Activated CD4-positive, alpha-beta memory T cell treated with anti-CD3 and anti-CD28 coated beads, Interleukin-2, amount 10 ng/mL, durations not matched to agents 7 days and 5 days (primary cell): ENCODE measurements at regions not wholly inside any gene's neighbourhood (a gene's known extent, or its start where the extent isn't known, plus 50 kb on each side); places are given as distances from the start of the nearest gene placed in this dataset.

ENCODE experiments used
- CTCF ChIA-PET: fragments of 350-600 bp; sonication (Branson Sonifier 250); formaldehyde crosslinking; loops from one replicate; lab custom pipeline; 2021; ENCODE audit warnings: antibody characterized with exemption, inconsistent platforms; lab: Charles Lee
- POLR2A ChIA-PET: fragments of 350-600 bp; sonication (Branson Sonifier 250); formaldehyde crosslinking; loops from one replicate; lab custom pipeline; 2021; ENCODE audit warnings: antibody characterized with exemption; lab: Charles Lee
- DNase-seq: peaks from one replicate; pipeline ENCODE4 v3.0.0-alpha.2; 2020
- H3K27ac Mint-ChIP-seq: one replicate; pipeline ENCODE4 v1.8.0; 2021; ENCODE audit warnings: mild to moderate bottlenecking, mixed read lengths
- H3K27me3 Mint-ChIP-seq: one replicate; pipeline ENCODE4 v1.8.0; 2021; ENCODE audit warnings: mixed read lengths
- H3K36me3 Mint-ChIP-seq: one replicate; pipeline ENCODE4 v1.8.0; 2021; ENCODE audit warnings: low read depth, mixed read lengths
- H3K4me1 Mint-ChIP-seq: one replicate; pipeline ENCODE4 v1.8.0; 2021; ENCODE audit warnings: mixed read lengths
- H3K4me3 Mint-ChIP-seq: one replicate; pipeline ENCODE4 v1.8.0; 2021; ENCODE audit warnings: mild to moderate bottlenecking, mixed read lengths
- H3K9me3 Mint-ChIP-seq: one replicate; pipeline ENCODE4 v1.8.0; 2021; ENCODE audit warnings: mixed read lengths

- Mint-ChIP-seq H3K9me3 (no peaks in the 10 kb centered on the region), H3K4me3 (no peak overlapping the region), H3K27ac (no peak overlapping the region), H3K4me1 (peaks cover 10% of the 10 kb centered on the region), H3K27me3 (no peaks in the 10 kb centered on the region), H3K36me3 (no peaks in the 10 kb centered on the region)
- POLR2A ChIA-PET: no interaction called here
- CTCF ChIA-PET: no interaction called here
- no peak for DNase-seq
These were observed 149.0 kb upstream of the SGK1 start for GRCh38 chr6:134466771-134467525.

DNA sequence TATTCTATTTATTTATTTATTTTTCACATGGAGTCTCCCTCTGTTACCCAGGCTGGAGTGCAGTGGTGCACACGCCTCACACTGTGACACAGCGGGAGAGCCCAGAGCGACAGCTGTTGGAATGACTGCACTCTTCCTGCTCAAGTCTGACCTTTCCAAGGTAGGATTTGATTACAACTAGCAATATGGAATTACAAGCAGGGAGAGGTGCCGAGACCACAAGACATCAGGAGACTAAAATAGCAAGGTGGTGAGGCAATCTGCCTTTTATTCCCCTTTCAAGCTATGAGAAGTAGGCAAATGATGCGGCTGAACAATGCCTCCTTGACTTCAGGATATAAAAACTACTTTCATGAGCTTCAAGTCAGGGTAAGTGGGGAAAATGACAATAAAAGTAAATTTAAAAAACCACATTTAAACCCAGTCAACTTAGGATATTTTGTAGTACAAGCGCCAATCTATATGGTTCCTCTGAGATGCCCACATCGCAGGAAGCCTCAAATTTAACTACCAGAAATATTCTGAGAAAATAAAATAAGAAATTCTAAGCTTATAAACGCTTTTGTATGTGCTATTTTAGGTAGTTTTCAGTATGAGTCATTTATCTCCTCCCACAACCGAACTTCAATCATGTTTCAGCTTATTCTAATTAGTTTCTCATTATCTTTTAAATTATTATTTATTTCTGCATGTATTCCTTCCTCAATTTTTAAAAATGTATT is 146.9 kb upstream of the SGK1 start:
- Mint-ChIP-seq H3K9me3 (peaks cover 2% of the 10 kb centered on the region), H3K27me3 (no peaks in the 10 kb centered on the region), H3K36me3 (no peaks in the 10 kb centered on the region), H3K4me1 (peaks cover 10% of the 10 kb centered on the region), H3K27ac (no peak overlapping the region), H3K4me3 (no peak overlapping the region)
- ChIA-PET POLR2A (interaction anchor here (1.9 to 2.1 kb wide), 2 partner anchors 26 to 28 kb away, joined by 4 to 6 read pairs; no protein-coding TSS in a partner anchor), CTCF (interaction anchor here (1.5 kb wide), 1 partner anchor 285 kb away, joined by 5 read pairs; no protein-coding TSS in a partner anchor)
- DNase-seq: no peak

DNA sequence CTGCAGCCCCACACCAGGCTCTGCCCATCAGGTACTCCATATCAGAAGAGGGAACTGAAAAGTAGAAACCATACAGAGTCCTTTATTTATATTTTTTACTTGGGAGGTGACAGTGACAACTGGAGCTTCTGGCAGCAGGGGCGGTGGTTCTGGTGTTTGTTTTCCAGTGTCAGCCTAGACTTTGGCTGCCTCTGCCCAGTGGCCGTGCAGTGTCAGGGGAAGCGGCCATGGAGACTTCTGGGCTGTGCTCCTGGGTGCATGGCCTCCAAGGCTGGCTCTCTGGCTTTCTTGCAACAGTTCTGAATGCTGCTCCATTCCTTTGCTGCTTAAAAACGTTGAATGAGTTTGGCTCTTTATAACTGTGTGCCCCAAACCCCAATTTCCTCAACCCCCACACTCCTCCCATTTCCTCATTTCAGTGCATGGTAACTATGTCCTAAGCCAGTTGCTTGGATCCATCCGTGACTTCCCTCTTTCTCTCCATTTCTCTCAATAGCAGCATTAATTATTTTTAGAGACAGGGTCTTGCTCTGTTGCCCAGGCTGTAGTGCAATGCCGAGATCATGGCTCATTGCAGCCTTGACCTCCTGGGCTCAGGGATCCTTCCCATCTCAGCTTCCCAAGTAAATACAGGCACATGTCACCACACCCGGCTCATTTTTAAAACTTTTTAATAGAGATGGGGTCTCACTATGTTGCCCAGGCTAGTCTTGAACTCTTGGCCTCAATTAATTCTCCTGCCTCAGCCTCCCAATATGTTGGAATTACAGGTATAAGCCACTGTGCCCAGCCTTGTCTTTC is 141.1 kb upstream of the SGK1 start:
- H3K9me3 Mint-ChIP-seq: peaks cover 2% of the 10 kb centered on the region
- no peaks in the 10 kb centered on the region for H3K27me3 Mint-ChIP-seq
- ChIA-PET CTCF (no interaction called here), POLR2A (no interaction called here)
- peaks cover 7% of the 10 kb centered on the region for H3K4me1 Mint-ChIP-seq
- no peak overlapping the region for H3K27ac Mint-ChIP-seq
- no peak overlapping the region for H3K4me3 Mint-ChIP-seq
- no peak for DNase-seq
- no peaks in the 10 kb centered on the region for H3K36me3 Mint-ChIP-seq

DNA sequence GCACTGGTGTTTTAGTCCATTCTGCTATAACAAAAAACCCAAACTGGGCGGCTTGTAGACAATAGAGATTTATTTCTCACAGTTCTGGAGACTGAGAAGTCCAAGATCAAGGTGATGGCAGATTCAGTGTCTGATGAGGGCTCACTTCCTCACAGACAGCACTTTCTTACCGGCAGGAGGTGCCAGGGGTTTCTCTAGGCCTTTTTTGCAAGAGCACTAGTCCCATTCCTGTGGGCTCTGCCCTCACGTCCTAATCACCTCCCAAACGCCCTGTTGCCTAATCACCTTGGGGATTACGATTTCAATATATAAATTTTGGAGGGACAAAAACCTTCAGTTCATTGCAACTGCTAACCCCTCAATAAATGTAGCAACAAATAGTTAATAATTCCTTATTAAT is 140.0 kb upstream of the SGK1 start:
- ChIA-PET CTCF (no interaction called here), POLR2A (no interaction called here)
- DNase-seq: no peak
- Mint-ChIP-seq H3K4me3 (no peak overlapping the region), H3K4me1 (peaks cover 7% of the 10 kb centered on the region), H3K27me3 (no peaks in the 10 kb centered on the region), H3K36me3 (no peaks in the 10 kb centered on the region), H3K27ac (no peak overlapping the region), H3K9me3 (peaks cover 2% of the 10 kb centered on the region)

- CTCF ChIA-PET: interaction anchor here (0.7 to 1.3 kb wide), 3 partner anchors 185 to 502 kb away, joined by 3 read pairs; no protein-coding TSS in a partner anchor
- Mint-ChIP-seq H3K27ac (no peak overlapping the region), H3K36me3 (no peaks in the 10 kb centered on the region), H3K9me3 (peaks cover 2% of the 10 kb centered on the region), H3K4me3 (no peak overlapping the region), H3K4me1 (peaks cover 9% of the 10 kb centered on the region), H3K27me3 (no peaks in the 10 kb centered on the region)
- POLR2A ChIA-PET: no interaction called here
- DNase-seq: peak; percentile 39
These were observed 138.3 kb upstream of the SGK1 start for GRCh38 chr6:134456226-134456625.

GRCh38 chr6:134455319-134455718 is 137.4 kb upstream of the SGK1 start:
- Mint-ChIP-seq H3K36me3 (no peaks in the 10 kb centered on the region), H3K27ac (no peak overlapping the region), H3K9me3 (no peaks in the 10 kb centered on the region), H3K27me3 (no peaks in the 10 kb centered on the region), H3K4me3 (no peak overlapping the region), H3K4me1 (peaks cover 9% of the 10 kb centered on the region)
- DNase-seq: no peak
- POLR2A ChIA-PET: no interaction called here
- CTCF ChIA-PET: interaction anchor here (1.0 to 1.3 kb wide), 2 partner anchors 185 to 281 kb away, joined by 3 read pairs; no protein-coding TSS in a partner anchor

DNA sequence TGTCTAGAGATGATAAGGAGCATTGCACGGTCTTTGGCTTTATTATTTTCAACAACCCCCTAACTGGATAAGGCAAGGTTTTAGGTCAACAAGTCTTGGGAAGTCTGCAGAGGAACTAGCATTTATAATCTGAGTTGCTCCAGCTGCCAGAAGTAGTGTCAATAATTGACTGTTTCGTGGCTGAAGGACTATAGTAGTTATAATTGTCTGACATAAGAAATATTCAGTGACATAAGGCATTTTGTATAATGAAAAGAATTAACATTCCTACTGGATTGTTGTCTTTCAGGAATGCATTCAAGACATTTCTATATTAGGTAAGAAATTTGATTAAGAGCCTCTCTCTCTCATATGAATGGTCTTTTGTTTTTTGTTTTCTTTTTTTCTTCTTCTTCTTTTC is 136.9 kb upstream of the SGK1 start:
- no peak for DNase-seq
- no peaks in the 10 kb centered on the region for H3K9me3 Mint-ChIP-seq
- no peaks in the 10 kb centered on the region for H3K27me3 Mint-ChIP-seq
- H3K36me3 Mint-ChIP-seq: no peaks in the 10 kb centered on the region
- CTCF ChIA-PET: interaction anchor here (1.1 kb wide), 1 partner anchor 343 kb away, joined by 3 read pairs; no protein-coding TSS in a partner anchor
- H3K4me1 Mint-ChIP-seq: peaks cover 9% of the 10 kb centered on the region
- no peak overlapping the region for H3K4me3 Mint-ChIP-seq
- H3K27ac Mint-ChIP-seq: no peak overlapping the region
- POLR2A ChIA-PET: no interaction called here

GRCh38 chr6:134453792-134454510 is 136.0 kb upstream of the SGK1 start:
- H3K4me3 Mint-ChIP-seq: no peak overlapping the region
- DNase-seq: no peak
- CTCF ChIA-PET: interaction anchor here (1.1 kb wide), 1 partner anchor 342 kb away, joined by 3 read pairs; no protein-coding TSS in a partner anchor
- H3K4me1 Mint-ChIP-seq: peaks cover 9% of the 10 kb centered on the region
- POLR2A ChIA-PET: no interaction called here
- no peak overlapping the region for H3K27ac Mint-ChIP-seq
- H3K27me3 Mint-ChIP-seq: no peaks in the 10 kb centered on the region
- no peaks in the 10 kb centered on the region for H3K36me3 Mint-ChIP-seq
- no peaks in the 10 kb centered on the region for H3K9me3 Mint-ChIP-seq

DNA sequence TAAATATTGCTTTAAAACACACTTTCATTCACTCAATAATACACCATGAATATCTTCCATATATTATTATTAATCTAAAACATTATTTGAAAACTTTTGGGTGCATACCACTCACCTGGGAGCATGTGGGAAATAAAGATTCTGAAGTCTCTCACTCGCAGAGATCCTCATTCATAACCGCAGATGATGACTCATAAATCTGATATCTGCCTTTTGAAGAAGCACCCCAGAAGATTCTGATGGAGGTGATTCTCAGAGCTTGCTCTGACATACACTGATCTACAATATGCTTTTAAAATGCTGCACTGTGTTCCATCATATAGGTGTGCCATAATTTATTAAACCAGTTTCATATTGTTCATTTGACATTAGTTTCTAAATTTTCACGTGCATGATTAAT is 135.0 kb upstream of the SGK1 start:
- no peak overlapping the region for H3K4me3 Mint-ChIP-seq
- no peaks in the 10 kb centered on the region for H3K27me3 Mint-ChIP-seq
- H3K4me1 Mint-ChIP-seq: peaks cover 9% of the 10 kb centered on the region
- DNase-seq: no peak
- CTCF ChIA-PET: no interaction called here
- POLR2A ChIA-PET: no interaction called here
- H3K27ac Mint-ChIP-seq: no peak overlapping the region
- H3K36me3 Mint-ChIP-seq: no peaks in the 10 kb centered on the region
- no peaks in the 10 kb centered on the region for H3K9me3 Mint-ChIP-seq

- H3K36me3 Mint-ChIP-seq: no peaks in the 10 kb centered on the region
- no peak overlapping the region for H3K4me3 Mint-ChIP-seq
- no peak overlapping the region for H3K27ac Mint-ChIP-seq
- peaks cover 17% of the 10 kb centered on the region for H3K4me1 Mint-ChIP-seq
- H3K9me3 Mint-ChIP-seq: no peaks in the 10 kb centered on the region
- no peaks in the 10 kb centered on the region for H3K27me3 Mint-ChIP-seq
- no peak for DNase-seq
- ChIA-PET POLR2A (no interaction called here), CTCF (interaction anchor here (0.6 kb wide), 1 partner anchor 52 kb away, joined by 3 read pairs; no protein-coding TSS in a partner anchor)
These were observed 133.6 kb upstream of the SGK1 start for GRCh38 chr6:134451529-134451928.

GRCh38 chr6:134449781-134450180 is 131.9 kb upstream of the SGK1 start:
- CTCF ChIA-PET: interaction anchor here (0.6 kb wide), 1 partner anchor 77 kb away, joined by 3 read pairs; no protein-coding TSS in a partner anchor
- Mint-ChIP-seq H3K36me3 (no peaks in the 10 kb centered on the region), H3K9me3 (no peaks in the 10 kb centered on the region)

GRCh38 chr6:134449004-134449403 is 131.1 kb upstream of the SGK1 start:
- Mint-ChIP-seq H3K9me3 (no peaks in the 10 kb centered on the region), H3K4me3 (no peak overlapping the region), H3K4me1 (peaks cover 11% of the 10 kb centered on the region), H3K27me3 (no peaks in the 10 kb centered on the region), H3K27ac (no peak overlapping the region), H3K36me3 (no peaks in the 10 kb centered on the region)
- CTCF ChIA-PET: no interaction called here
- POLR2A ChIA-PET: no interaction called here
- no peak for DNase-seq

More at GRCh38 chr6:134449781-134450180, 131.9 kb upstream of the SGK1 start:
- no peak overlapping the region for H3K4me3 Mint-ChIP-seq
- no peak overlapping the region for H3K27ac Mint-ChIP-seq
- no peak for DNase-seq
- H3K4me1 Mint-ChIP-seq: peaks cover 11% of the 10 kb centered on the region
- no peaks in the 10 kb centered on the region for H3K27me3 Mint-ChIP-seq
- POLR2A ChIA-PET: no interaction called here
